OCI-LY3 (cell line): ENCODE measurements at regions not wholly inside any gene's neighbourhood (a gene's known extent, or its start where the extent isn't known, plus 50 kb on each side); places are given as distances from the start of the nearest gene placed in this dataset.

Source experiments
- H2AFZ ChIP-seq: fragments of 200-600, 300-600 bp; shearing (Covaris generic); 2 replicates; pipeline ENCODE4 v1.6.0; 2014; ENCODE audit warnings: antibody characterized with exemption, low read depth, low read length
- H3K27ac ChIP-seq: fragments of 200-600, 300-600 bp; sonication (generic); 2 replicates; pipeline ENCODE4 v1.5.1; 2014; ENCODE audit warnings: mild to moderate bottlenecking, low read length, moderate library complexity, mixed read lengths
- H3K27me3 ChIP-seq: fragments of 200-600, 300-600 bp; sonication (generic); 2 replicates; pipeline ENCODE4 v1.6.1; 2014; ENCODE audit warnings: low read depth, low read length, mixed read lengths
- H3K36me3 ChIP-seq: fragments of 200-600, 300-600 bp; sonication (generic); replicated peaks from 2 replicates; pipeline ENCODE3; 2014; ENCODE audit warnings: low read depth, low read length, mixed read lengths
- H3K4me1 ChIP-seq: fragments of 300-600, 200-600 bp; sonication (generic); 2 replicates; pipeline ENCODE4 v1.6.1; 2014; ENCODE audit warnings: low read length, mixed read lengths
- H3K4me2 ChIP-seq: fragments of 200-600, 300-600 bp; sonication (generic); 2 replicates; pipeline ENCODE4 v1.6.1; 2014; ENCODE audit warnings: low read length, mixed read lengths
- H3K4me3 ChIP-seq: fragments of 300-600, 200-600 bp; sonication (generic); 2 replicates; pipeline ENCODE4 v1.5.1; 2014; ENCODE audit warnings: antibody characterized with exemption, mild to moderate bottlenecking, low read length, moderate library complexity
- H3K79me2 ChIP-seq: fragments of 300-600, 200-600 bp; shearing (Covaris generic); 2 replicates; pipeline ENCODE4 v1.6.1; 2014; ENCODE audit warnings: mild to moderate bottlenecking, low read length, mixed read lengths
- H3K9ac ChIP-seq: fragments of 300-600, 200-600 bp; shearing (Covaris generic); 2 replicates; pipeline ENCODE4 v1.6.0; 2014; ENCODE audit warnings: mild to moderate bottlenecking, low read length, moderate library complexity
- H3K9me3 ChIP-seq: fragments of 200-600, 300-600 bp; shearing (Covaris generic); 2 replicates; pipeline ENCODE4 v1.6.1; 2014; ENCODE audit warnings: low read length, mixed read lengths; ENCODE audit not compliant: insufficient read depth
- H4K20me1 ChIP-seq: fragments of 200-600, 300-600 bp; sonication (generic); 2 replicates; pipeline ENCODE4 v1.6.1; 2016; ENCODE audit warnings: low read length, mixed read lengths; ENCODE audit not compliant: insufficient read depth
- EZH2phosphoT487 ChIP-seq: fragments of 200-600 bp; shearing (Covaris generic); IDR thresholded peaks from 2 replicates; pipeline ENCODE4 v1.6.1; 2018; ENCODE audit warnings: antibody characterized with exemption, mixed run types, low read depth
- TF ChIP-seq, protein P1 (sequence below): fragments of 200-600, 300-600 bp; sonication (generic); IDR thresholded peaks from 2 replicates; pipeline ENCODE4 v1.5.1; 2014; ENCODE audit warnings: antibody characterized with exemption, low read length, low read depth

DNA sequence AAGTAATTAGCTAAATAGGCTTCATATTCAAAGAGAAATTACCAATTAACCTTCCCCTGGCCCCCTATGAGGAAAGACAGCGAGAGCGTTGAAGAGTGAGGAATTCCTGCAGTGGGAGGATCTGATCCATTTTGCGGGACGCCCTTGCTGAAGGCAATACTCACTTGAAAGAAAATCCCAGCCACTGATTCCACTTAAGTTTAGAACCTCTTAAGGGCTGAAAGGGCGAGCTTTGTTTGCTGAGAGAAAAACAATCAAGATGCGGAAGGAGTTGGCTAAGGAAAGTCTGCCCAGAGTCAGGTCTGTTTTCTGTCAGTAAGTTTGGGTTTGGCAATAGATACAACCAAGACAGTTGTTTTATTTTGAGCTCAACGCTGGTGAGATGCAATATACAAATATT, 102.8 kb upstream of the GBE1 start:
- no peaks in the 10 kb centered on the region for H3K4me1 ChIP-seq
- no peaks in the 10 kb centered on the region for H3K27me3 ChIP-seq
- H4K20me1 ChIP-seq, result no peaks in the 10 kb centered on the region
- H3K9me3 ChIP-seq, result no peaks in the 10 kb centered on the region
- no peaks in the 10 kb centered on the region for H3K79me2 ChIP-seq
- H3K4me2 ChIP-seq, result no peak overlapping the region
- no peak overlapping the region for H2AFZ ChIP-seq
- no peak overlapping the region for H3K4me3 ChIP-seq
- H3K36me3 ChIP-seq, result no peaks in the 10 kb centered on the region
- H3K27ac ChIP-seq, result no peak overlapping the region
- H3K9ac ChIP-seq, result no peak overlapping the region
- TF ChIP-seq, protein P1, sequence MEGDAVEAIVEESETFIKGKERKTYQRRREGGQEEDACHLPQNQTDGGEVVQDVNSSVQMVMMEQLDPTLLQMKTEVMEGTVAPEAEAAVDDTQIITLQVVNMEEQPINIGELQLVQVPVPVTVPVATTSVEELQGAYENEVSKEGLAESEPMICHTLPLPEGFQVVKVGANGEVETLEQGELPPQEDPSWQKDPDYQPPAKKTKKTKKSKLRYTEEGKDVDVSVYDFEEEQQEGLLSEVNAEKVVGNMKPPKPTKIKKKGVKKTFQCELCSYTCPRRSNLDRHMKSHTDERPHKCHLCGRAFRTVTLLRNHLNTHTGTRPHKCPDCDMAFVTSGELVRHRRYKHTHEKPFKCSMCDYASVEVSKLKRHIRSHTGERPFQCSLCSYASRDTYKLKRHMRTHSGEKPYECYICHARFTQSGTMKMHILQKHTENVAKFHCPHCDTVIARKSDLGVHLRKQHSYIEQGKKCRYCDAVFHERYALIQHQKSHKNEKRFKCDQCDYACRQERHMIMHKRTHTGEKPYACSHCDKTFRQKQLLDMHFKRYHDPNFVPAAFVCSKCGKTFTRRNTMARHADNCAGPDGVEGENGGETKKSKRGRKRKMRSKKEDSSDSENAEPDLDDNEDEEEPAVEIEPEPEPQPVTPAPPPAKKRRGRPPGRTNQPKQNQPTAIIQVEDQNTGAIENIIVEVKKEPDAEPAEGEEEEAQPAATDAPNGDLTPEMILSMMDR, result no peak
- no peak for TF ChIP-seq EZH2phosphoT487

DNA sequence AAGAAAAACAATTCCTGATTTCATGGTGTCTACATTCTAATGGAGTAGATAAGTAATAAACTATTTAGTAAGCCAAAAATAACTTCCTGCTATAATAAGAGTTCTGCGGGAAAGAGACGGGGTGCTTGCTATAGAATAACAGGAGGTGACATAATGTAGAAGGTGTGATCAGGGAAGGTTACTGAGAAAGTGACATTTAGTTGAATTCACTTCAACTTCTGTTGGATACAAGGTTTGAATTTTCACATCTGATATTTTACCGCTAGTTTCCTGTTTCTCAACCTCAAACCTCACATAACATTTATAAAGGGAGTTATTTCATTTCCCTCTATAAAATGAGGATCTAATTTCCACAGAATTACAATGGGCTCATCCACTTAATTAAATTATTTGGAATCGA, 102.3 kb upstream of the GBE1 start:
- H2AFZ ChIP-seq, result no peak overlapping the region
- no peak overlapping the region for H3K4me3 ChIP-seq
- no peaks in the 10 kb centered on the region for H3K36me3 ChIP-seq
- H4K20me1 ChIP-seq, result no peaks in the 10 kb centered on the region
- no peaks in the 10 kb centered on the region for H3K27me3 ChIP-seq
- no peaks in the 10 kb centered on the region for H3K79me2 ChIP-seq
- no peaks in the 10 kb centered on the region for H3K9me3 ChIP-seq
- no peak overlapping the region for H3K9ac ChIP-seq
- no peak overlapping the region for H3K4me2 ChIP-seq
- TF ChIP-seq EZH2phosphoT487, result no peak
- TF ChIP-seq, protein P1, result no peak
- no peak overlapping the region for H3K27ac ChIP-seq
- no peaks in the 10 kb centered on the region for H3K4me1 ChIP-seq

DNA sequence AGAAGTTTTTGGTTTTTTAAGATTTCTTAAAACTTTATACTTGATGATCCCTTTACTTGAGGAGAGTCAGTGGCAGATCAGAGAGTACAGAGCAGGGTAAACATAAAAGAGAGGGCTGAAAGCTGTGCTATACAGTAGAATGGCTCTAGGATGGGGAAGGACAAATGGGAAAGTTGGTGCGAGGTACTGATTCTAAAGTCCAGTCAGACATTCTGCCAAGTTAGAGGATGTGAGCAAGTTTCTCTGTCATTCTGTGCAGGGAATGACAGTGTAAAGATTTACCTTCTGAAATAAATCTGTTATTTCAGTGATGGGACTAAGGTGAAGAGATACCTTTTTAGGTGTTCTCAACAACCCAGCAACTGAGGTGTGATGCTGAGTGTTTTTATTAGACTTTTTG, 100.1 kb upstream of the GBE1 start:
- H3K27ac ChIP-seq, result no peak overlapping the region
- H3K4me2 ChIP-seq, result no peak overlapping the region
- H3K9me3 ChIP-seq, result no peaks in the 10 kb centered on the region
- H3K27me3 ChIP-seq, result no peaks in the 10 kb centered on the region
- no peak overlapping the region for H3K4me3 ChIP-seq
- H4K20me1 ChIP-seq, result no peaks in the 10 kb centered on the region
- no peak overlapping the region for H2AFZ ChIP-seq
- no peaks in the 10 kb centered on the region for H3K4me1 ChIP-seq
- H3K79me2 ChIP-seq, result no peaks in the 10 kb centered on the region
- no peaks in the 10 kb centered on the region for H3K36me3 ChIP-seq
- no peak overlapping the region for H3K9ac ChIP-seq
- TF ChIP-seq, protein P1, result no peak
- TF ChIP-seq EZH2phosphoT487, result no peak

DNA sequence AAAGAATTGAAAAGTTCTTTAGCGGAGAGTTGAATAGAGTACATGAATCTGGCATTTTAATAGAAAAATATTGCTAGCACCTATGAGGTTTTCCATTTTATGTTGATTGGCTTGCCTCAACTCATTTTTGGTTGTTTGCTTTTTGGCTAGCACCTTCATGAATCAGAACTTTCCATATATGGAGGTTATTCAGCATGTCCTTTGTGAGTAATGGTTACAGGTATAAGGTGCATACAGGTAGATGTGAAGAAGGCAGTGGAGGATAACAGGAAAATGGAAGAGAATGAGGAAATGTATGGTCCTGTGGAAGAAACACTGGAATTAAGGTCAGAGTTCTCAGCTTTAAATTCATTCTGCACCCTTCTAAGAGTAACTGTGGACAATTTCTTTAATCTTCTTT, 98.1 kb upstream of the GBE1 start:
- no peaks in the 10 kb centered on the region for H3K27me3 ChIP-seq
- H3K9me3 ChIP-seq, result no peaks in the 10 kb centered on the region
- no peak overlapping the region for H3K4me2 ChIP-seq
- H3K4me1 ChIP-seq, result no peaks in the 10 kb centered on the region
- no peaks in the 10 kb centered on the region for H3K36me3 ChIP-seq
- H4K20me1 ChIP-seq, result no peaks in the 10 kb centered on the region
- H3K9ac ChIP-seq, result no peak overlapping the region
- no peak overlapping the region for H3K27ac ChIP-seq
- H3K79me2 ChIP-seq, result no peaks in the 10 kb centered on the region
- TF ChIP-seq, protein P1, result no peak
- H3K4me3 ChIP-seq, result no peak overlapping the region
- no peak overlapping the region for H2AFZ ChIP-seq
